ENCODE measurements at regions not wholly inside any gene's neighbourhood (a gene's known extent, or its start where the extent isn't known, plus 50 kb on each side); places are given as distances from the start of the nearest gene placed in this dataset.

GRCh38 chr10:133000648-133001047 is 58.3 kb upstream of the CFAP46 start:
- H3K27ac ChIP-seq = no peak overlapping the region
- no peak overlapping the region for H3K4me3 ChIP-seq (replicated peaks in 1 of 3)
- WGBS, 2 donors = 73 to 87% methylated on average over 5 to 9 of the region's 9 CpGs
- H3K36me3 ChIP-seq = no peaks in the 10 kb centered on the region
- H3K9me3 ChIP-seq = no peaks in the 10 kb centered on the region
- TF ChIP-seq POLR2A (IDR thresholded peaks at IDR 0.05) (no peak), CTCF (IDR thresholded peaks at IDR 0.05) (no peak)
- no peaks in the 10 kb centered on the region for H3K4me1 ChIP-seq
- DNase-seq = no peak
- intact Hi-C loops (cut with DNase I) = no loop called here
- H3K27me3 ChIP-seq = no peaks in the 10 kb centered on the region

GRCh38 chr10:132997517-132998265 is 55.3 kb upstream of the CFAP46 start:
- no peak for DNase-seq
- Histone ChIP-seq H3K4me1 (no peaks in the 10 kb centered on the region), H3K36me3 (no peaks in the 10 kb centered on the region), H3K27ac (no peak overlapping the region), H3K9me3 (no peaks in the 10 kb centered on the region), H3K27me3 (no peaks in the 10 kb centered on the region), H3K4me3 (replicated peaks in 1 of 3) (no peak overlapping the region)
- intact Hi-C loops (cut with DNase I) = no loop called here
- TF ChIP-seq CTCF (IDR thresholded peaks at IDR 0.05) = no peak
- TF ChIP-seq POLR2A (IDR thresholded peaks at IDR 0.05) = no peak
- WGBS, 2 donors = 81 to 82% methylated on average over 20 to 22 of the region's 22 CpGs

GRCh38 chr10:132996603-132997343 is 54.4 kb upstream of the CFAP46 start:
- Histone ChIP-seq H3K4me1 (no peaks in the 10 kb centered on the region), H3K27ac (no peak overlapping the region), H3K27me3 (no peaks in the 10 kb centered on the region), H3K9me3 (no peaks in the 10 kb centered on the region), H3K4me3 (replicated peaks in 1 of 3) (no peak overlapping the region), H3K36me3 (no peaks in the 10 kb centered on the region)
- no peak for DNase-seq
- 81 to 86% methylated on average over 26 to 27 of the region's 27 CpGs for WGBS, 2 donors
- TF ChIP-seq POLR2A (IDR thresholded peaks at IDR 0.05) = no peak
- no peak for TF ChIP-seq CTCF (IDR thresholded peaks at IDR 0.05)
- intact Hi-C loops (cut with DNase I) = no loop called here

- H3K4me1 ChIP-seq = no peaks in the 10 kb centered on the region
- H3K27me3 ChIP-seq = no peaks in the 10 kb centered on the region
- intact Hi-C loops (cut with DNase I) = no loop called here
- no peak for DNase-seq
- no peak overlapping the region for H3K27ac ChIP-seq
- 75 to 85% methylated on average over 21 to 26 of the region's 29 CpGs for WGBS, 2 donors
- TF ChIP-seq POLR2A (IDR thresholded peaks at IDR 0.05) = no peak
- no peak for TF ChIP-seq CTCF (IDR thresholded peaks at IDR 0.05)
- no peaks in the 10 kb centered on the region for H3K36me3 ChIP-seq
- no peak overlapping the region for H3K4me3 ChIP-seq (replicated peaks in 1 of 3)
- no peaks in the 10 kb centered on the region for H3K9me3 ChIP-seq
These were observed 53.7 kb upstream of the CFAP46 start for GRCh38 chr10:132995909-132996602.
